ENCODE measurements at regions not wholly inside any gene's neighbourhood (a gene's known extent, or its start where the extent isn't known, plus 50 kb on each side); places are given as distances from the start of the nearest gene placed in this dataset.

DNA sequence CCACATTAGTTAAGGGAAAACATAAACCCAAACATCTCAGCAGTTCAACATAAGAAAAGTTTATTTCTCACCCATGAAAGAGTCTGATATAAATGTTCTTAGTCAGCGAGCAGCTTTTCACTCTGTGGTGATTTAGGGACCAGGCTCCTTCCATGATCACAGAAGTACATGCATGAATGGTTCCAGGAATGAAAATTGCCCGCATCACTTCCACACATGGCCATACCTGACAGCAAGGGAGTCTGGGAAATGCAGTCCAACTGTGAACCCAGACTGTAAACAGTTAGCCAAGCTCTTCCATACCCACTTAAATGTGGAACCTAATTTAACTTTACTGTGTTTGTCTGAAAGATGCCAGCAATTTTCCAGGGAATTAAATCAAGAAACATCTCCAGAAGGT lies 353.9 kb downstream of the HACE1 start:
- 49 to 70% (median 64%) methylated on average over 2 of the region's 2 CpGs for WGBS, 5 donors
- H3K36me3 ChIP-seq, result no peaks in the 10 kb centered on the region
- intact Hi-C loops (cut with DNase I; ENCODE audit: low total_unique reads), result no loop called here
- no peaks in the 10 kb centered on the region for H3K27me3 ChIP-seq
- H3K9me3 ChIP-seq, result no peaks in the 10 kb centered on the region
- H3K27ac ChIP-seq, result no peak overlapping the region
- H3K4me1 ChIP-seq, result no peaks in the 10 kb centered on the region
- H3K4me3 ChIP-seq, result no peak overlapping the region
- no peak for DNase-seq
- TF ChIP-seq EP300 (IDR thresholded peaks at IDR 0.05) (no peak), POLR2A (IDR thresholded peaks at IDR 0.05) (no peak)

DNA sequence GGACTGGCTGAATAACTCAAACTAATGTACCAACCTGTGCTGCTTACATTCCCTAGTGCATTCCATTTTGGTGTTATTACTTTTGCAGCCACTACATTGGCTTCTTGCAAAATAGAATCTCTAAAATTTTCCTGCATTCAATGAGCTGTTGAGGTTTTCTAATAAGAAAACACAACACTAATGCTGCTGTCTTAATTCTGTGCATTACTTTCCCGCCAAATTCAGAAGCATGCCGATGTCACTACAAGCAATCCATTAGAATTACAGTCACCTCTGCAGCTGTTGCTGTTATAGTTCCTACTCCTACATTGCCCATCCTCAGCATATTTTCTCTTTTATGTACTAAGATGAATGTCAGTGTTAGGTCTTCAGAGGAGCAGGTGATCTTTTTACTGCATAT lies 359.5 kb downstream of the HACE1 start:
- no peaks in the 10 kb centered on the region for H3K9me3 ChIP-seq
- no peaks in the 10 kb centered on the region for H3K4me1 ChIP-seq
- WGBS, 5 donors, result 83 to 95% (median 87%) methylated on average over 2 of the region's 2 CpGs
- no peak for DNase-seq
- intact Hi-C loops (cut with DNase I; ENCODE audit: low total_unique reads), result no loop called here
- no peaks in the 10 kb centered on the region for H3K27me3 ChIP-seq
- no peaks in the 10 kb centered on the region for H3K36me3 ChIP-seq
- H3K4me3 ChIP-seq, result no peak overlapping the region
- H3K27ac ChIP-seq, result no peak overlapping the region
- TF ChIP-seq, protein P1, sequence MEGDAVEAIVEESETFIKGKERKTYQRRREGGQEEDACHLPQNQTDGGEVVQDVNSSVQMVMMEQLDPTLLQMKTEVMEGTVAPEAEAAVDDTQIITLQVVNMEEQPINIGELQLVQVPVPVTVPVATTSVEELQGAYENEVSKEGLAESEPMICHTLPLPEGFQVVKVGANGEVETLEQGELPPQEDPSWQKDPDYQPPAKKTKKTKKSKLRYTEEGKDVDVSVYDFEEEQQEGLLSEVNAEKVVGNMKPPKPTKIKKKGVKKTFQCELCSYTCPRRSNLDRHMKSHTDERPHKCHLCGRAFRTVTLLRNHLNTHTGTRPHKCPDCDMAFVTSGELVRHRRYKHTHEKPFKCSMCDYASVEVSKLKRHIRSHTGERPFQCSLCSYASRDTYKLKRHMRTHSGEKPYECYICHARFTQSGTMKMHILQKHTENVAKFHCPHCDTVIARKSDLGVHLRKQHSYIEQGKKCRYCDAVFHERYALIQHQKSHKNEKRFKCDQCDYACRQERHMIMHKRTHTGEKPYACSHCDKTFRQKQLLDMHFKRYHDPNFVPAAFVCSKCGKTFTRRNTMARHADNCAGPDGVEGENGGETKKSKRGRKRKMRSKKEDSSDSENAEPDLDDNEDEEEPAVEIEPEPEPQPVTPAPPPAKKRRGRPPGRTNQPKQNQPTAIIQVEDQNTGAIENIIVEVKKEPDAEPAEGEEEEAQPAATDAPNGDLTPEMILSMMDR (IDR thresholded peaks at IDR 0.05), result no peak
- TF ChIP-seq POLR2A (IDR thresholded peaks at IDR 0.05) (no peak), POLR2AphosphoS5 (IDR thresholded peaks at IDR 0.05) (no peak), EP300 (IDR thresholded peaks at IDR 0.05) (no peak)

DNA sequence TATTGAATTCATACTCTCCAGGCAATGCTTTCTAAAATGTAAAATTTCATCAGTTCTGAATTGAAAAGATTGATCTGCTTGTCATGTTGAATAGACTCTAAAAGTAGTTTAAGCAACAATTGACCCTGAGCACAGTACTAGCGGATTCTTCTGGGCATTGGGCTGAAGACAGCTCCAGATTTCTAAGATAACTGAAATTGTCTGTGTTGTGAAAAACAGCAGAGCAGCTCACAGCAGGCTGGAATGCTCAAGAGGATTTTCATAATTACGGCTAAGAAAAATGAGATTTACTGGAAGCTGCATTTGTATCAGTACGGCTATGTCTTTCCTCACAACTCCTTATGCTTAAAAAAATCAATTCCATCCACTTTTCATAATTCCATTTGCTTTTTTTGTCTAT lies 373.7 kb downstream of the HACE1 start:
- WGBS, 5 donors, result 71 to 86% (median 79%) methylated on average over 3 of the region's 3 CpGs
- no peak overlapping the region for H3K4me3 ChIP-seq
- intact Hi-C loops (cut with DNase I; ENCODE audit: low total_unique reads), result no loop called here
- H3K36me3 ChIP-seq, result no peaks in the 10 kb centered on the region
- DNase-seq, result peak in 1 of 2 donors; percentile 11
- H3K27me3 ChIP-seq, result peaks cover 0 to 8% (median 0%) of the 10 kb centered on the region in 3 donors
- no peak overlapping the region for H3K27ac ChIP-seq
- no peaks in the 10 kb centered on the region for H3K9me3 ChIP-seq
- TF ChIP-seq POLR2A (IDR thresholded peaks at IDR 0.05) (no peak), EP300 (IDR thresholded peaks at IDR 0.05) (no peak), POLR2AphosphoS5 (IDR thresholded peaks at IDR 0.05) (no peak)
- TF ChIP-seq, protein P1 (IDR thresholded peaks at IDR 0.05), result no peak
- H3K4me1 ChIP-seq, result no peaks in the 10 kb centered on the region

DNA sequence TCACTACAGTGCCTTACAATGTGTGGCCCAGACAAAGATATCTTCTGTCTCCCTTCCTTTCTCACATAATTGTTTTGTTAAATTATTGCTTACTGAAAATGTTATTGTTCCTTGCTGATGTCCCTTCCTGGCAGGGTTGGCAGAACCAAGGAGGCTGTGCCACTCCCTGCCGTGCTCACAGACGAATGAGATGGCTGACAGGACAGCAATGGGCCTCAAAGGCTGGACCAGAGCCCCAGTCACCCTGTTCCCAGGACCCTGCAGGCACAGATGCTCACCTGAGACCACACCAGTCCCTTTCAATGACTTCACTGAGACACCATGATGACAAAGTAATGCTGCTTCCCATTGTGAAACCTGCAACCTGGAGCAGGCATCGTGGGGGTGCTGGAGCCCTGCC lies 375.1 kb downstream of the HACE1 start:
- Histone ChIP-seq H3K4me3 (no peak overlapping the region), H3K27me3 (peaks cover 0 to 8% (median 0%) of the 10 kb centered on the region in 3 donors), H3K27ac (no peak overlapping the region), H3K9me3 (no peaks in the 10 kb centered on the region), H3K36me3 (no peaks in the 10 kb centered on the region), H3K4me1 (no peaks in the 10 kb centered on the region)
- TF ChIP-seq EP300 (IDR thresholded peaks at IDR 0.05) (no peak), POLR2A (IDR thresholded peaks at IDR 0.05) (no peak), POLR2AphosphoS5 (IDR thresholded peaks at IDR 0.05) (no peak)
- TF ChIP-seq, protein P1 (IDR thresholded peaks at IDR 0.05), result no peak
- DNase-seq, result no peak
- intact Hi-C loops (cut with DNase I; ENCODE audit: low total_unique reads), result no loop called here
- WGBS, 5 donors, result 49 to 67% (median 58%) methylated on average over 3 of the region's 3 CpGs

- DNase-seq, result no peak
- Histone ChIP-seq H3K27me3 (peaks cover 0 to 8% (median 0%) of the 10 kb centered on the region in 3 donors), H3K9me3 (no peaks in the 10 kb centered on the region), H3K27ac (no peak overlapping the region), H3K4me1 (no peaks in the 10 kb centered on the region), H3K36me3 (no peaks in the 10 kb centered on the region), H3K4me3 (no peak overlapping the region)
- intact Hi-C loops (cut with DNase I; ENCODE audit: low total_unique reads), result no loop called here
- WGBS, 5 donors, result 47 to 77% (median 52%) methylated on average over 1 of the region's 1 CpG
- TF ChIP-seq, protein P1 (IDR thresholded peaks at IDR 0.05), result no peak
- TF ChIP-seq EP300 (IDR thresholded peaks at IDR 0.05), result no peak
- TF ChIP-seq POLR2AphosphoS5 (IDR thresholded peaks at IDR 0.05), result no peak
- no peak for TF ChIP-seq POLR2A (IDR thresholded peaks at IDR 0.05)
Observed at GRCh38 chr6:104484191-104484590, 375.5 kb downstream of the HACE1 start.
